Neuronal stem cell (in vitro differentiated cells): ENCODE measurements at regions not wholly inside any gene's neighbourhood (a gene's known extent, or its start where the extent isn't known, plus 50 kb on each side); places are given as distances from the start of the nearest gene placed in this dataset.

Experiments
- DNase-seq: peaks from one replicate; pipeline ENCODE4 v3.0.0-alpha.2; 2013; ENCODE audit warnings: low spot score
- H2AFZ ChIP-seq: one replicate; pipeline ENCODE4 v1.6.1; 2013; ENCODE audit warnings: mild to moderate bottlenecking, low read length, inconsistent platforms
- H2AK5ac ChIP-seq: 2 replicates; pipeline ENCODE4 v1.6.1; 2013; ENCODE audit warnings: low read depth, mild to moderate bottlenecking, inconsistent platforms, low read length, moderate library complexity, mixed read lengths
- H2BK120ac ChIP-seq: 2 replicates; pipeline ENCODE4 v1.6.1; 2013; ENCODE audit warnings: low read depth, mild to moderate bottlenecking, inconsistent platforms, low read length, moderate library complexity, mixed read lengths
- H2BK12ac ChIP-seq: one replicate; pipeline ENCODE4 v1.6.1; 2013; ENCODE audit warnings: low read length, inconsistent platforms
- H2BK15ac ChIP-seq: 2 replicates; pipeline ENCODE4 v1.6.1; 2013; ENCODE audit warnings: mild to moderate bottlenecking, low read length, inconsistent platforms, mixed read lengths
- H2BK5ac ChIP-seq: one replicate; pipeline ENCODE4 v1.6.1; 2013; ENCODE audit warnings: inconsistent platforms, mild to moderate bottlenecking, low read length, moderate library complexity
- H3K14ac ChIP-seq: one replicate; pipeline ENCODE4 v1.6.1; 2013; ENCODE audit warnings: low read length, inconsistent platforms
- H3K18ac ChIP-seq: 2 replicates; pipeline ENCODE4 v1.6.1; 2013; ENCODE audit warnings: low read length, inconsistent platforms
- H3K23ac ChIP-seq: 2 replicates; pipeline ENCODE4 v1.6.1; 2013; ENCODE audit warnings: low read depth, mild to moderate bottlenecking, mixed read lengths, low read length, inconsistent platforms; ENCODE audit not compliant: poor library complexity
- H3K27ac ChIP-seq: replicated peaks from 3 replicates; pipeline ENCODE4 v1.5.1; 2013; ENCODE audit warnings: low read length, inconsistent platforms
- H3K27me3 ChIP-seq, 3 experiments: 2 replicates each; pipeline ENCODE4 v1.6.1; 2013; ENCODE audit warnings: low read length in 3 of 3, mild to moderate bottlenecking in 2 of 3, inconsistent platforms in 1 of 3, low read depth in 1 of 3, mixed read lengths in 1 of 3, moderate library complexity in 1 of 3; ENCODE audit not compliant: control insufficient read depth in 3 of 3, insufficient read depth in 3 of 3
- H3K36me3 ChIP-seq, 2 donors: replicated peaks in 1 of 2; 2 replicates each; pipeline ENCODE4 v1.6.1; 2013; ENCODE audit warnings: low read length in 2 of 2; ENCODE audit not compliant: control insufficient read depth in 2 of 2, insufficient read depth in 2 of 2
- H3K4ac ChIP-seq: 2 replicates; pipeline ENCODE4 v1.6.1; 2013; ENCODE audit warnings: inconsistent platforms, mild to moderate bottlenecking, low read length, moderate library complexity
- H3K4me1 ChIP-seq, 2 donors: 1 replicate in 1 of 2; 2 replicates in 1 of 2; pipeline ENCODE4 v1.6.1; 2013; ENCODE audit warnings: low read length in 2 of 2, low read depth in 1 of 2; ENCODE audit not compliant: control insufficient read depth in 2 of 2, insufficient read depth in 1 of 2
- H3K4me2 ChIP-seq: one replicate; pipeline ENCODE4 v1.6.1; 2013; ENCODE audit warnings: mild to moderate bottlenecking, low read length, inconsistent platforms; ENCODE audit not compliant: insufficient read depth, poor library complexity, severe bottlenecking
- H3K4me3 ChIP-seq, 2 donors: 2 replicates each; pipeline ENCODE4 v1.5.1; 2013; ENCODE audit warnings: low read length in 2 of 2, mild to moderate bottlenecking in 2 of 2, inconsistent platforms in 1 of 2, moderate library complexity in 1 of 2
- H3K79me1 ChIP-seq: one replicate; pipeline ENCODE4 v1.6.1; 2013; ENCODE audit warnings: low read depth, mild to moderate bottlenecking, inconsistent platforms, low read length, moderate library complexity
- H3K9ac ChIP-seq: one replicate; pipeline ENCODE4 v1.6.1; 2013; ENCODE audit warnings: mild to moderate bottlenecking, low read depth, low read length, inconsistent platforms; ENCODE audit not compliant: poor library complexity
- H3K9me3 ChIP-seq, 2 donors: replicated peaks in 1 of 2; 2 replicates each; pipeline versions ENCODE3 to v1.6.1; 2013; ENCODE audit warnings: low read length in 2 of 2, mild to moderate bottlenecking in 2 of 2, inconsistent platforms in 1 of 2, low read depth in 1 of 2, mixed read lengths in 1 of 2, moderate library complexity in 1 of 2; ENCODE audit not compliant: control insufficient read depth in 2 of 2, insufficient read depth in 1 of 2
- H4K8ac ChIP-seq: one replicate; pipeline ENCODE4 v1.6.1; 2013; ENCODE audit warnings: low read depth, mild to moderate bottlenecking, inconsistent platforms, low read length, moderate library complexity
- H4K91ac ChIP-seq: one replicate; pipeline ENCODE4 v1.6.1; 2013; ENCODE audit warnings: low read length, low read depth, mild to moderate bottlenecking, inconsistent platforms; ENCODE audit not compliant: poor library complexity
- WGBS, 2 donors: extraction: QIAGEN DNeasy Blood & Tissue Kit; methylation state at CpG; one replicate each; pipeline ENCODE4 v1.1.7; 2013; ENCODE audit warnings: missing lambda C conversion rate in 2 of 2, mixed read lengths in 1 of 2; ENCODE audit not compliant: insufficient read length in 2 of 2, insufficient replicate concordance in 1 of 2; ENCODE audit errors: extremely low coverage in 2 of 2; 5-methylcytosine and 5-hydroxymethylcytosine counted together

- no peak for DNase-seq
- Histone ChIP-seq H2BK12ac (no peak overlapping the region), H2BK5ac (no peak overlapping the region), H3K9ac (no peak overlapping the region), H2AFZ (no peak overlapping the region), H3K9me3 (peaks cover 0 to 8% of the 10 kb centered on the region in 2 donors), H4K91ac (no peak overlapping the region), H3K4me3 (no peak overlapping the region), H3K27me3 (no peaks in the 10 kb centered on the region), H3K36me3 (no peaks in the 10 kb centered on the region), H3K23ac (no peak overlapping the region), H3K18ac (no peak overlapping the region), H3K4me1 (peaks cover 0 to 22% of the 10 kb centered on the region in 2 donors), H3K14ac (no peak overlapping the region), H3K4ac (no peak overlapping the region), H3K4me2 (no peak overlapping the region), H2AK5ac (no peak overlapping the region), H3K27ac (no peak overlapping the region), H2BK120ac (no peak overlapping the region), H2BK15ac (no peak overlapping the region), H4K8ac (no peak overlapping the region), H3K79me1 (no peaks in the 10 kb centered on the region)
- WGBS, 2 donors = no CpG with 5 or more reads among the region's 2 CpGs
Observed at GRCh38 chr6:22875845-22876244, 306.5 kb downstream of the HDGFL1 start.

GRCh38 chr6:22878324-22878701 is 308.9 kb downstream of the HDGFL1 start:
- no peak overlapping the region for H2BK12ac ChIP-seq
- no peak overlapping the region for H2BK5ac ChIP-seq
- no CpG with 5 or more reads among the region's 3 CpGs for WGBS, 2 donors
- no peak overlapping the region for H3K4me2 ChIP-seq
- H2AFZ ChIP-seq = peak overlapping the region; percentile 65
- H3K18ac ChIP-seq = no peak overlapping the region
- no peak overlapping the region for H2BK15ac ChIP-seq
- H3K27ac ChIP-seq = no peak overlapping the region
- no peak overlapping the region for H3K4ac ChIP-seq
- DNase-seq = no peak
- H4K8ac ChIP-seq = no peak overlapping the region
- no peak overlapping the region for H2AK5ac ChIP-seq
- H2BK120ac ChIP-seq = no peak overlapping the region
- no peaks in the 10 kb centered on the region for H3K79me1 ChIP-seq
- no peak overlapping the region for H3K23ac ChIP-seq
- H3K27me3 ChIP-seq = no peaks in the 10 kb centered on the region
- peaks cover 0 to 8% of the 10 kb centered on the region in 2 donors for H3K9me3 ChIP-seq
- H3K4me1 ChIP-seq = peaks cover 5 to 37% of the 10 kb centered on the region in 2 donors
- H3K36me3 ChIP-seq = no peaks in the 10 kb centered on the region
- H3K4me3 ChIP-seq = no peak overlapping the region
- H3K9ac ChIP-seq = no peak overlapping the region
- no peak overlapping the region for H3K14ac ChIP-seq
- no peak overlapping the region for H4K91ac ChIP-seq

GRCh38 chr6:22878706-22879105 is 309.3 kb downstream of the HDGFL1 start:
- H2BK5ac ChIP-seq = no peak overlapping the region
- H3K79me1 ChIP-seq = no peaks in the 10 kb centered on the region
- no peak overlapping the region for H3K4me3 ChIP-seq
- H2AK5ac ChIP-seq = no peak overlapping the region
- peaks cover 0 to 8% of the 10 kb centered on the region in 2 donors for H3K9me3 ChIP-seq
- peak overlapping the region; percentile 15 for H2AFZ ChIP-seq
- DNase-seq = no peak
- no CpG with 5 or more reads among the region's 1 CpG for WGBS, 2 donors
- H3K36me3 ChIP-seq = no peaks in the 10 kb centered on the region
- H3K27ac ChIP-seq = no peak overlapping the region
- H2BK120ac ChIP-seq = no peak overlapping the region
- no peak overlapping the region for H3K18ac ChIP-seq
- H3K4ac ChIP-seq = no peak overlapping the region
- no peak overlapping the region for H3K14ac ChIP-seq
- peaks cover 6 to 41% of the 10 kb centered on the region in 2 donors for H3K4me1 ChIP-seq
- H2BK15ac ChIP-seq = no peak overlapping the region
- H4K91ac ChIP-seq = no peak overlapping the region
- no peak overlapping the region for H4K8ac ChIP-seq
- no peak overlapping the region for H2BK12ac ChIP-seq
- H3K23ac ChIP-seq = no peak overlapping the region
- no peak overlapping the region for H3K4me2 ChIP-seq
- H3K27me3 ChIP-seq = no peaks in the 10 kb centered on the region
- H3K9ac ChIP-seq = no peak overlapping the region

GRCh38 chr6:22880686-22881433 is 311.5 kb downstream of the HDGFL1 start:
- H3K18ac ChIP-seq = no peak overlapping the region
- H2BK120ac ChIP-seq = no peak overlapping the region
- H4K8ac ChIP-seq = no peak overlapping the region
- H3K9me3 ChIP-seq = peaks cover 0 to 2% of the 10 kb centered on the region in 2 donors
- H3K14ac ChIP-seq = no peak overlapping the region
- no peak overlapping the region for H3K27ac ChIP-seq
- no peak overlapping the region for H4K91ac ChIP-seq
- H3K9ac ChIP-seq = no peak overlapping the region
- H2BK15ac ChIP-seq = no peak overlapping the region
- no peak overlapping the region for H2BK12ac ChIP-seq
- H3K79me1 ChIP-seq = no peaks in the 10 kb centered on the region
- H3K23ac ChIP-seq = no peak overlapping the region
- DNase-seq = no peak
- no peaks in the 10 kb centered on the region for H3K36me3 ChIP-seq
- peak overlapping the region; percentile 72 for H2AFZ ChIP-seq
- no peak overlapping the region for H3K4me3 ChIP-seq
- H2BK5ac ChIP-seq = no peak overlapping the region
- no peaks in the 10 kb centered on the region for H3K27me3 ChIP-seq
- WGBS, 2 donors = 100% methylated on average over 1 of the region's 3 CpGs; no CpG with 5 or more reads in 1 of the 2 donors
- no peak overlapping the region for H2AK5ac ChIP-seq
- H3K4me2 ChIP-seq = no peak overlapping the region
- peaks cover 6 to 41% of the 10 kb centered on the region in 2 donors for H3K4me1 ChIP-seq
- no peak overlapping the region for H3K4ac ChIP-seq
